ENCODE measurements at regions not wholly inside any gene's neighbourhood (a gene's known extent, or its start where the extent isn't known, plus 50 kb on each side); places are given as distances from the start of the nearest gene placed in this dataset.

GRCh38 chr2:2580341-2580740 is 249.3 kb upstream of the MYT1L start:
- TF ChIP-seq, protein P1, sequence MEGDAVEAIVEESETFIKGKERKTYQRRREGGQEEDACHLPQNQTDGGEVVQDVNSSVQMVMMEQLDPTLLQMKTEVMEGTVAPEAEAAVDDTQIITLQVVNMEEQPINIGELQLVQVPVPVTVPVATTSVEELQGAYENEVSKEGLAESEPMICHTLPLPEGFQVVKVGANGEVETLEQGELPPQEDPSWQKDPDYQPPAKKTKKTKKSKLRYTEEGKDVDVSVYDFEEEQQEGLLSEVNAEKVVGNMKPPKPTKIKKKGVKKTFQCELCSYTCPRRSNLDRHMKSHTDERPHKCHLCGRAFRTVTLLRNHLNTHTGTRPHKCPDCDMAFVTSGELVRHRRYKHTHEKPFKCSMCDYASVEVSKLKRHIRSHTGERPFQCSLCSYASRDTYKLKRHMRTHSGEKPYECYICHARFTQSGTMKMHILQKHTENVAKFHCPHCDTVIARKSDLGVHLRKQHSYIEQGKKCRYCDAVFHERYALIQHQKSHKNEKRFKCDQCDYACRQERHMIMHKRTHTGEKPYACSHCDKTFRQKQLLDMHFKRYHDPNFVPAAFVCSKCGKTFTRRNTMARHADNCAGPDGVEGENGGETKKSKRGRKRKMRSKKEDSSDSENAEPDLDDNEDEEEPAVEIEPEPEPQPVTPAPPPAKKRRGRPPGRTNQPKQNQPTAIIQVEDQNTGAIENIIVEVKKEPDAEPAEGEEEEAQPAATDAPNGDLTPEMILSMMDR (IDR thresholded peaks at IDR 0.05; ENCODE audit: low read depth, low read length, missing control alignments): no peak
- no peak overlapping the region for H3K4me3 ChIP-seq (ENCODE audit: low read depth, low read length)
- in situ Hi-C loops (cut with HindIII; ENCODE audit: low sequenced_read_pairs): no loop called here
- DNase-seq (ENCODE audit: low read depth): no peak

DNA sequence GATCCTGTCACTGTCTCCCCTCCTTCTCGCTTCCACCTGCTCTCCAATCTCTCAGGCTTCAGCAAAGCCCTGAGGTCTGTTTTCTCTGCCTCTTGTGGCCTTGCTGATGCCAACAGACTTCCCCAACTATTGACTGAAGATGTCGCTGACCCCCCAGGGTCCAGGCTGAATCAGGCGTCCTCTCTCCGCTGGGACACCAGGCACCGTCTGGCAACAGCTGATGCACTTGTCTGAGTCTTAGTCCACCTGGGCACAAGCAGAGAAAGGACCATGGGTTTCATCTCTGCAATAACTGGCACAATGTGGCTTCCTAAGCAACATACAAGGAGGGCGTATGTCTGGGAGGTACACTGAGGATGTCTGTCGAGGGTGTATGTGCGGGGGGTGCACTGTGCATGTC is 248.7 kb upstream of the MYT1L start:
- DNase-seq (ENCODE audit: low read depth): no peak
- TF ChIP-seq, protein P1 (IDR thresholded peaks at IDR 0.05; ENCODE audit: low read depth, low read length, missing control alignments): no peak
- in situ Hi-C loops (cut with HindIII; ENCODE audit: low sequenced_read_pairs): no loop called here
- H3K4me3 ChIP-seq (ENCODE audit: low read depth, low read length): no peak overlapping the region

DNA sequence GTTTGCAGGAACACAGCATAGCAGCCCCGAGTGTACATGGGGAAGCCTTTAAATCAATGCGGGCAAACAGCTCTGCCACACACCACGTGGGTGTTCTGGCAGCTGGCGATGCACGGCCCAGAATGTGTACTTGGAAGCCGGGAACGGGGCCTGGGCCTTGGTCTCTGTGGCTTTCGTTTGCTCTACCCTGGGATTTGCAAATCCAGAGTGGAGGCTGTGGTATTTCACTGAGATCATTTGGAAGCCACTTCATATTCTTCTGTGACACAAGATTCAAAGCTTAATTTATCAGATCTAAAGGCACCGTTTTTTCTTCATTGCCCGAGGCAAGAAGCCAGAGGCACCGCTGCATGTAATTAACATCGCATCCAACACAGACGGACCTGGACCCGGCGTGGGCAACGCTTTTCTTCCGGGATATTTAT is 246.3 kb upstream of the MYT1L start:
- H3K4me3 ChIP-seq (ENCODE audit: low read depth, low read length): no peak overlapping the region
- TF ChIP-seq, protein P1 (IDR thresholded peaks at IDR 0.05; ENCODE audit: low read depth, low read length, missing control alignments): no peak
- in situ Hi-C loops (cut with HindIII; ENCODE audit: low sequenced_read_pairs): no loop called here
- DNase-seq (ENCODE audit: low read depth): no peak

DNA sequence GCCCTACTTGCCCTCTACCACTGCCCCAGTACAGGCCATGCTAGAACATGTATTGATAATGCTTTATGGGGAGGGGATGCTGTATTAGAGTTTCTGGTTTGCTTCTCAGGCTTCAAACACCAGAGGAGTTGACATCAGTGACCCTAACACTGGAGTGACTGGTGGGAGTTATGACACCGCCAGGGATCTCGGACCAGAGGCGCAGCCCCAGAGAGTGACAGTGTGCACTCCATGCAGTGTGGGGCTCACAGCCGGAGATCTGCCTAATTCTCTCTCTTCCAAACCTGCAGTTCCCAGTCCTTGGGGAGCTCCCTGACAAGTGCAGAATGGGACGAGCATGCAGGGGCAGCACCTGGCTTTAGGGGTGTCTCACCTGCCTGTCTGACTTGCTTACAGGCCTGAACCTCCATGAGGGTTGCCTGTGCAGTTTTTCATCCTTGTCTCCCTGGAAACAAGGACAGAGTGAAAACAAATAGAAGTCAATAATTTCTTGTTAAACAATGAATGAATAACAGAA is 244.9 kb upstream of the MYT1L start:
- no peak for DNase-seq (ENCODE audit: low read depth)
- in situ Hi-C loops (cut with HindIII; ENCODE audit: low sequenced_read_pairs): no loop called here
- no peak overlapping the region for H3K4me3 ChIP-seq (ENCODE audit: low read depth, low read length)
- TF ChIP-seq, protein P1 (IDR thresholded peaks at IDR 0.05; ENCODE audit: low read depth, low read length, missing control alignments): no peak

DNA sequence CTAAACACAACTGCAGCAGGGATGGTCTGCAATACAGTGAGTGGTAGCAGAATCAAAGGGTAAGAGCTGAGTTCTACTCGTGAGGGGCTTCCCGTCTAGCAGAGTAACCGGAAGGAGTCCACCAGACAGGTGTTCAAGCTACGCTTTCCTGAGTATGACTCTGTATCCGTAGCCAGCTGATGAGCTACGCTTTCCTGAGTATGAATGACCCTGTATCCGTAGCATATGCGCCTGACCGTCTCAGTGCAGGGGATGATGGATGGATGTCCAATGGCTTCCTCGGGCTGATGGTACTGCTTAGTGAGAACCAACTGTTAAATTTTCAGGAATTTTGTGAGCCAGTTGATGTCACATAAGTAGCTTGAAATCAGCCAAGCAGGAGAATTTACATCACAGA is 244.1 kb upstream of the MYT1L start:
- TF ChIP-seq, protein P1 (IDR thresholded peaks at IDR 0.05; ENCODE audit: low read depth, low read length, missing control alignments): no peak
- no peak overlapping the region for H3K4me3 ChIP-seq (ENCODE audit: low read depth, low read length)
- in situ Hi-C loops (cut with HindIII; ENCODE audit: low sequenced_read_pairs): no loop called here
- DNase-seq (ENCODE audit: low read depth): no peak

GRCh38 chr2:2574401-2575180 is 243.5 kb upstream of the MYT1L start:
- TF ChIP-seq, protein P1 (IDR thresholded peaks at IDR 0.05; ENCODE audit: low read depth, low read length, missing control alignments): no peak
- no peak overlapping the region for H3K4me3 ChIP-seq (ENCODE audit: low read depth, low read length)
- no peak for DNase-seq (ENCODE audit: low read depth)
- in situ Hi-C loops (cut with HindIII; ENCODE audit: low sequenced_read_pairs): no loop called here

Measured in astrocyte of the cerebellum (primary cell).